ENCODE measurements at regions not wholly inside any gene's neighbourhood (a gene's known extent, or its start where the extent isn't known, plus 50 kb on each side); places are given as distances from the start of the nearest gene placed in this dataset.

- no peak for DNase-seq (ENCODE audit: insufficient read length, low spot score)
- no peak for FAIRE-seq
- no peak for TF ChIP-seq CTCF (IDR thresholded peaks at IDR 0.05; ENCODE audit: insufficient read depth, missing control alignments)
Observed at GRCh38 chr17:59451706-59452105, 113.7 kb upstream of the DHX40 start.

- no peak for TF ChIP-seq CTCF (IDR thresholded peaks at IDR 0.05; ENCODE audit: insufficient read depth, missing control alignments)
- DNase-seq (ENCODE audit: insufficient read length, low spot score) (no peak), FAIRE-seq (no peak)
Observed at GRCh38 chr17:59454633-59455105, 110.7 kb upstream of the DHX40 start.

- FAIRE-seq: no peak
- no peak for TF ChIP-seq CTCF (IDR thresholded peaks at IDR 0.05; ENCODE audit: insufficient read depth, missing control alignments)
- no peak for DNase-seq (ENCODE audit: insufficient read length, low spot score)
Observed at GRCh38 chr17:59456428-59456827, 109.0 kb upstream of the DHX40 start.

GRCh38 chr17:59456923-59457615 is 108.3 kb upstream of the DHX40 start:
- FAIRE-seq (no peak), DNase-seq (ENCODE audit: insufficient read length, low spot score) (no peak)
- no peak for TF ChIP-seq CTCF (IDR thresholded peaks at IDR 0.05; ENCODE audit: insufficient read depth, missing control alignments)

GRCh38 chr17:59462385-59462784 is 103.0 kb upstream of the DHX40 start:
- no peak for FAIRE-seq
- no peak for DNase-seq (ENCODE audit: insufficient read length, low spot score)
- TF ChIP-seq CTCF (IDR thresholded peaks at IDR 0.05; ENCODE audit: insufficient read depth, missing control alignments): no peak

GRCh38 chr17:59464246-59464645 is 101.2 kb upstream of the DHX40 start:
- DNase-seq (ENCODE audit: insufficient read length, low spot score) (no peak), FAIRE-seq (no peak)
- TF ChIP-seq CTCF (IDR thresholded peaks at IDR 0.05; ENCODE audit: insufficient read depth, missing control alignments): no peak

GRCh38 chr17:59465949-59466307 is 99.5 kb upstream of the DHX40 start:
- FAIRE-seq (no peak), DNase-seq (ENCODE audit: insufficient read length, low spot score) (no peak)
- no peak for TF ChIP-seq CTCF (IDR thresholded peaks at IDR 0.05; ENCODE audit: insufficient read depth, missing control alignments)

Data from D721Med (cell line).